ENCODE measurements at regions not wholly inside any gene's neighbourhood (a gene's known extent, or its start where the extent isn't known, plus 50 kb on each side); places are given as distances from the start of the nearest gene placed in this dataset.

DNA sequence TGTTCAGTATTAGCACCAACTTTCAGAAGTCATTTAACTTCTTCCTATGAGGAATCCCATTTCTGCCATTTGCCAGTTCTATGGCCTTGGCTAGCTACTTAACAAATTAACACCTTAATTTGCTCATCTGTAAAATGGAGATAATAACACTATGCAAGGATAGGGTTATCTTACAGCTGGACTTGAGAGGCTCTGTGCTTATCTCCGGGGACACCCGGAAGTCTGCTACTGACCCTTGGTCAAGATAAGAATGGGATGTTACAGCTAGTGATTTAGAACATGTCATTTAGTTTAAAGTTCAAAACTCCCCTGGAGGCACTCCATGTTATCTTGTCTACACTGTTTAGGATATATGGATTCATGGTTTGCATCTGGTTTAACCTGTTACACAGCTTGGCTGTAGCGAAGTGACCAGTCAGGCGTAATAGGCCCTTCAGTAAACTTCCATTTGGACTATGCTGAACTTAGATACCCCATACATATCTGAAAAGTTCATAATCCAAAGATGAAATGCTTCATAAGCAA is 156.0 kb upstream of the CD96 start:
- Histone ChIP-seq H2BK15ac (ENCODE audit: low read depth, low read length) (no peak overlapping the region), H2AK5ac (ENCODE audit: insufficient read length, low read length) (no peak overlapping the region), H3K79me1 (ENCODE audit: insufficient read depth, low read depth, low read length, poor library complexity, severe bottlenecking) (no peaks in the 10 kb centered on the region), H4K8ac (replicated peaks; ENCODE audit: insufficient read length, low read depth, low read length) (no peak overlapping the region), H3K4me1 (ENCODE audit: insufficient read depth, low read length) (no peaks in the 10 kb centered on the region), H3K27me3 (ENCODE audit: insufficient read depth, low read length) (no peaks in the 10 kb centered on the region), H2BK20ac (ENCODE audit: low read depth, low read length, poor library complexity, severe bottlenecking) (no peak overlapping the region), H3K4me2 (ENCODE audit: insufficient read depth, insufficient read length, low read length) (no peak overlapping the region), H3T11ph (ENCODE audit: low read length) (no peak overlapping the region), H2BK120ac (ENCODE audit: low read depth, low read length, poor library complexity, severe bottlenecking) (no peak overlapping the region), H4K91ac (ENCODE audit: insufficient read length, low read depth, low read length) (no peak overlapping the region), H3K14ac (ENCODE audit: insufficient read depth, low read length) (no peak overlapping the region), H4K20me1 (ENCODE audit: control insufficient read depth, insufficient read depth, insufficient read length) (no peaks in the 10 kb centered on the region), H3K79me2 (ENCODE audit: insufficient read depth, low read length) (no peaks in the 10 kb centered on the region), H2AFZ (ENCODE audit: low read length) (no peak overlapping the region), H3K4ac (ENCODE audit: low read depth, low read length) (no peak overlapping the region), H3K9me3 (ENCODE audit: control insufficient read depth, low read depth, low read length) (no peaks in the 10 kb centered on the region), H3K18ac (ENCODE audit: insufficient read length, low read depth, low read length) (no peak overlapping the region), H2BK5ac (ENCODE audit: insufficient read length, low read length) (no peak overlapping the region), H3K56ac (ENCODE audit: insufficient read length, low read depth, low read length) (no peak overlapping the region), H3K27ac (ENCODE audit: insufficient read length, low read depth, low read length) (no peak overlapping the region), H4K5ac (ENCODE audit: insufficient read length, low read depth, low read length) (no peak overlapping the region), H3K9ac (ENCODE audit: extremely low read depth, insufficient read length, low read length) (no peak overlapping the region), H2BK12ac (ENCODE audit: insufficient read length, low read depth, low read length) (no peak overlapping the region), H3K23ac (ENCODE audit: insufficient read length, low read depth, low read length) (no peak overlapping the region), H3K23me2 (ENCODE audit: insufficient read length, low read depth, low read length, poor library complexity, severe bottlenecking) (no peaks in the 10 kb centered on the region)
- no CpG with 5 or more reads among the region's 4 CpGs for WGBS (ENCODE audit: extremely low coverage, insufficient read length, low lambda C conversion rate)
- Mint-ChIP-seq H3K4me3 (no peak overlapping the region), H3K9me3 (peaks cover 11 to 17% of the 10 kb centered on the region in 2 experiments; a peak in 3 of 5 replicates), H3K27me3 (ENCODE audit: low read depth) (no peaks in the 10 kb centered on the region; the same call in 1 of the 2 replicates), H3K36me3 (ENCODE audit: insufficient read depth in 1 of 3, low read depth in 3 of 3) (peaks cover 0 to 2% (median 0%) of the 10 kb centered on the region in 3 experiments; a peak in 2 of 7 replicates), H3K27ac (no peak overlapping the region), H3K4me1 (no peaks in the 10 kb centered on the region)
- TF ChIP-seq, protein P1, sequence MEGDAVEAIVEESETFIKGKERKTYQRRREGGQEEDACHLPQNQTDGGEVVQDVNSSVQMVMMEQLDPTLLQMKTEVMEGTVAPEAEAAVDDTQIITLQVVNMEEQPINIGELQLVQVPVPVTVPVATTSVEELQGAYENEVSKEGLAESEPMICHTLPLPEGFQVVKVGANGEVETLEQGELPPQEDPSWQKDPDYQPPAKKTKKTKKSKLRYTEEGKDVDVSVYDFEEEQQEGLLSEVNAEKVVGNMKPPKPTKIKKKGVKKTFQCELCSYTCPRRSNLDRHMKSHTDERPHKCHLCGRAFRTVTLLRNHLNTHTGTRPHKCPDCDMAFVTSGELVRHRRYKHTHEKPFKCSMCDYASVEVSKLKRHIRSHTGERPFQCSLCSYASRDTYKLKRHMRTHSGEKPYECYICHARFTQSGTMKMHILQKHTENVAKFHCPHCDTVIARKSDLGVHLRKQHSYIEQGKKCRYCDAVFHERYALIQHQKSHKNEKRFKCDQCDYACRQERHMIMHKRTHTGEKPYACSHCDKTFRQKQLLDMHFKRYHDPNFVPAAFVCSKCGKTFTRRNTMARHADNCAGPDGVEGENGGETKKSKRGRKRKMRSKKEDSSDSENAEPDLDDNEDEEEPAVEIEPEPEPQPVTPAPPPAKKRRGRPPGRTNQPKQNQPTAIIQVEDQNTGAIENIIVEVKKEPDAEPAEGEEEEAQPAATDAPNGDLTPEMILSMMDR (conservative IDR thresholded peaks at IDR 0.05): no peak
- no peak for DNase-seq
